ENCODE measurements at regions not wholly inside any gene's neighbourhood (a gene's known extent, or its start where the extent isn't known, plus 50 kb on each side); places are given as distances from the start of the nearest gene placed in this dataset.
A peak's percentile ranks its signal among the peaks of the same experiment; 100 is the strongest.

- FAIRE-seq (no peak), DNase-seq (ENCODE audit: insufficient read length, low spot score) (no peak)
- no peak for TF ChIP-seq CTCF (IDR thresholded peaks at IDR 0.05; ENCODE audit: insufficient read depth, missing control alignments)
Measured at GRCh38 chr14:83101846-83102245, 1568.2 kb upstream of the SEL1L start.

GRCh38 chr14:83118029-83118428 is 1584.4 kb upstream of the SEL1L start:
- DNase-seq (ENCODE audit: insufficient read length, low spot score) (no peak), FAIRE-seq (no peak)
- no peak for TF ChIP-seq CTCF (IDR thresholded peaks at IDR 0.05; ENCODE audit: insufficient read depth, missing control alignments)

GRCh38 chr14:83120187-83120586 is 1586.5 kb upstream of the SEL1L start:
- no peak for TF ChIP-seq CTCF (IDR thresholded peaks at IDR 0.05; ENCODE audit: insufficient read depth, missing control alignments)
- no peak for DNase-seq (ENCODE audit: insufficient read length, low spot score)
- no peak for FAIRE-seq

- TF ChIP-seq CTCF (IDR thresholded peaks at IDR 0.05; ENCODE audit: insufficient read depth, missing control alignments) = no peak
- DNase-seq (ENCODE audit: insufficient read length, low spot score) (no peak), FAIRE-seq (no peak)
Measured at GRCh38 chr14:83126076-83126475, 1592.4 kb upstream of the SEL1L start.

- no peak for TF ChIP-seq CTCF (IDR thresholded peaks at IDR 0.05; ENCODE audit: insufficient read depth, missing control alignments)
- FAIRE-seq (no peak), DNase-seq (ENCODE audit: insufficient read length, low spot score) (no peak)
Measured at GRCh38 chr14:83128783-83129182, 1595.1 kb upstream of the SEL1L start.

GRCh38 chr14:83129496-83129895 is 1595.8 kb upstream of the SEL1L start:
- FAIRE-seq = no peak
- TF ChIP-seq CTCF (IDR thresholded peaks at IDR 0.05; ENCODE audit: insufficient read depth, missing control alignments) = no peak
- no peak for DNase-seq (ENCODE audit: insufficient read length, low spot score)

- FAIRE-seq (peak; percentile 91), DNase-seq (ENCODE audit: insufficient read length, low spot score) (no peak)
- TF ChIP-seq CTCF (IDR thresholded peaks at IDR 0.05; ENCODE audit: insufficient read depth, missing control alignments) = no peak
Measured at GRCh38 chr14:83133981-83134645, 1600.5 kb upstream of the SEL1L start.
